Astrocyte of the spinal cord (primary cell): ENCODE measurements at regions not wholly inside any gene's neighbourhood (a gene's known extent, or its start where the extent isn't known, plus 50 kb on each side); places are given as distances from the start of the nearest gene placed in this dataset.

Experiments used
- DNase-seq: peaks from one replicate; pipeline ENCODE4 v3.0.0; 2011; ENCODE audit warnings: low read depth, low spot score
- H3K4me3 ChIP-seq: 2 replicates; pipeline ENCODE4 v1.5.1; 2011; ENCODE audit warnings: low read depth, mild to moderate bottlenecking, low read length, moderate library complexity
- in situ Hi-C: cut with HindIII; loops from 2 replicates; pipeline ENCODE4 v1.10.0; 2017; ENCODE audit warnings: low sequenced_read_pairs
- TF ChIP-seq, protein P1 (sequence below): IDR thresholded peaks from 2 replicates; pipeline ENCODE4 v1.5.1; 2012; ENCODE audit warnings: low read depth, mild to moderate bottlenecking, low read length, inconsistent platforms

- no peak overlapping the region for H3K4me3 ChIP-seq
- TF ChIP-seq, protein P1, sequence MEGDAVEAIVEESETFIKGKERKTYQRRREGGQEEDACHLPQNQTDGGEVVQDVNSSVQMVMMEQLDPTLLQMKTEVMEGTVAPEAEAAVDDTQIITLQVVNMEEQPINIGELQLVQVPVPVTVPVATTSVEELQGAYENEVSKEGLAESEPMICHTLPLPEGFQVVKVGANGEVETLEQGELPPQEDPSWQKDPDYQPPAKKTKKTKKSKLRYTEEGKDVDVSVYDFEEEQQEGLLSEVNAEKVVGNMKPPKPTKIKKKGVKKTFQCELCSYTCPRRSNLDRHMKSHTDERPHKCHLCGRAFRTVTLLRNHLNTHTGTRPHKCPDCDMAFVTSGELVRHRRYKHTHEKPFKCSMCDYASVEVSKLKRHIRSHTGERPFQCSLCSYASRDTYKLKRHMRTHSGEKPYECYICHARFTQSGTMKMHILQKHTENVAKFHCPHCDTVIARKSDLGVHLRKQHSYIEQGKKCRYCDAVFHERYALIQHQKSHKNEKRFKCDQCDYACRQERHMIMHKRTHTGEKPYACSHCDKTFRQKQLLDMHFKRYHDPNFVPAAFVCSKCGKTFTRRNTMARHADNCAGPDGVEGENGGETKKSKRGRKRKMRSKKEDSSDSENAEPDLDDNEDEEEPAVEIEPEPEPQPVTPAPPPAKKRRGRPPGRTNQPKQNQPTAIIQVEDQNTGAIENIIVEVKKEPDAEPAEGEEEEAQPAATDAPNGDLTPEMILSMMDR: no peak
- in situ Hi-C loops: no loop called here
- DNase-seq: no peak
Observed at GRCh38 chr10:3239920-3240894, 67.6 kb upstream of the PITRM1 start.

- no peak overlapping the region for H3K4me3 ChIP-seq
Observed at GRCh38 chr10:3239066-3239919, 66.7 kb upstream of the PITRM1 start.

GRCh38 chr10:3238115-3238871 is 65.7 kb upstream of the PITRM1 start:
- in situ Hi-C loops: no loop called here
- no peak for DNase-seq
- TF ChIP-seq, protein P1: no peak

More at GRCh38 chr10:3239066-3239919, 66.7 kb upstream of the PITRM1 start:
- TF ChIP-seq, protein P1: peak; percentile 87
- DNase-seq: peak; percentile 72
- in situ Hi-C loops: no loop called here

DNA sequence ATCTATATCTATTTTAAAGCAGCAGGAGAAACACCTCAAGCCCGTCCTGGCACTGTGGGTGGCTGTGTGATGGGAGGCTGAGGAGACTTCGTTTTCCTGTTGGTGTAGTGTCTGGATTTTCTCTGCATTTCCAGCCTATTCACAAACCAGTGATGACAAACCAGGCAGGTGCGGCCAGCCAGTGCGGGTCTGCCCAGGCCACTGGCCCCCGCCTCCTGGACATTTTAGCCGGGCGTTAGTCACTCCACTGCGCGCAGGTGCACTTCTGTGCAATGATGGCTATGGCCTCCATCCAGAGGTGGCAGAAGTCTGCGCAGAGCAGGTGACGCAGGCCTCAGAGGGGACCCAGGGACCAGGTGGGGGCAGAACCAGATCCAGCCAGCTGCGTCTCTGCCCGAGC is 64.9 kb upstream of the PITRM1 start:
- in situ Hi-C loops: no loop called here
- no peak for DNase-seq
- H3K4me3 ChIP-seq: no peak overlapping the region
- TF ChIP-seq, protein P1: no peak

More at GRCh38 chr10:3238115-3238871, 65.7 kb upstream of the PITRM1 start:
- no peak overlapping the region for H3K4me3 ChIP-seq

- no peak overlapping the region for H3K4me3 ChIP-seq
- in situ Hi-C loops: no loop called here
- TF ChIP-seq, protein P1: no peak
- no peak for DNase-seq
Observed at GRCh38 chr10:3236644-3237404, 64.2 kb upstream of the PITRM1 start.
